GM12873 (cell line): ENCODE measurements at regions not wholly inside any gene's neighbourhood (a gene's known extent, or its start where the extent isn't known, plus 50 kb on each side); places are given as distances from the start of the nearest gene placed in this dataset.

Experiments used
- TF ChIP-seq, protein P1 (sequence below): IDR thresholded peaks from 2 replicates; pipeline ENCODE4 v1.5.1; 2012; ENCODE audit warnings: low read depth, mild to moderate bottlenecking, moderate library complexity, low read length, control low read depth; ENCODE audit not compliant: insufficient read depth; ENCODE audit errors: missing control alignments

DNA sequence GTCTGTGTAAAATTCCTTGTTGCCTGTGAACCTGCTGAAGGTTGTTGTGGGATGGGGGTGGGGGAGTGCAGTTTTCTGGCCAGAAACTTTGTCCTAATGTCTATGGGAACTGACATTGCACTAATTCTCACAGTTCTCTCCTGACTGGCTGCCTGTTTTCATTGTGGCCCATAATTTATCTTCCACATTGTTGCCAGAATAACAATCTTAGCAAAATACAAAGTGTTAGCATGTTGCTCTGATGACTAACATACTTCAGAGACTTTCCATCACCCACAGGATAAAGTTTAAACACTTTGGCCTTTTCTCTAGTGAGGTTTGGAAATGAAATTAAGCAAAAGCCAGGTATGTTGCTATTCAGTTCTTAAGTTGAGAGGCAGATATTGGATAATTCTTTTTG is 81.4 kb upstream of the TBC1D5 start:
- TF ChIP-seq, protein P1, sequence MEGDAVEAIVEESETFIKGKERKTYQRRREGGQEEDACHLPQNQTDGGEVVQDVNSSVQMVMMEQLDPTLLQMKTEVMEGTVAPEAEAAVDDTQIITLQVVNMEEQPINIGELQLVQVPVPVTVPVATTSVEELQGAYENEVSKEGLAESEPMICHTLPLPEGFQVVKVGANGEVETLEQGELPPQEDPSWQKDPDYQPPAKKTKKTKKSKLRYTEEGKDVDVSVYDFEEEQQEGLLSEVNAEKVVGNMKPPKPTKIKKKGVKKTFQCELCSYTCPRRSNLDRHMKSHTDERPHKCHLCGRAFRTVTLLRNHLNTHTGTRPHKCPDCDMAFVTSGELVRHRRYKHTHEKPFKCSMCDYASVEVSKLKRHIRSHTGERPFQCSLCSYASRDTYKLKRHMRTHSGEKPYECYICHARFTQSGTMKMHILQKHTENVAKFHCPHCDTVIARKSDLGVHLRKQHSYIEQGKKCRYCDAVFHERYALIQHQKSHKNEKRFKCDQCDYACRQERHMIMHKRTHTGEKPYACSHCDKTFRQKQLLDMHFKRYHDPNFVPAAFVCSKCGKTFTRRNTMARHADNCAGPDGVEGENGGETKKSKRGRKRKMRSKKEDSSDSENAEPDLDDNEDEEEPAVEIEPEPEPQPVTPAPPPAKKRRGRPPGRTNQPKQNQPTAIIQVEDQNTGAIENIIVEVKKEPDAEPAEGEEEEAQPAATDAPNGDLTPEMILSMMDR = no peak

DNA sequence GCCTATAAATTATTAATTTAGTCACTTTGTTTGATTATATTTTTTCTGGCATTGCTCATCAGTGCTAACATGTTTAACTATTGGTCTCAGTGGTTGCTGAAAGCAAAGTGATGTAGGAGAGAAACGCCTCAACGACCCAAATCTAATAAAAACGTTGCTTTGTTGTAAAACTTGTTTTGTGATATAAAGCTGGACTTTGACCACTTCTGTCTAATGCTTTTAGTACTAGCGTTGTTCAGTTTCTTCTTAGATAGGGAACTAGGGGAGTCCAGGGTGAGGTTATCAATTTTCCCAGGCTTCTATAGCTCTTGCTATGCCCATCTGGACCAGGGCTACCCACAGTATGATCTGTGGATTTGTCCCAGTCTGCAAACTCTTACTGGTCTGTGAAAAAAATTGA is 80.6 kb upstream of the TBC1D5 start:
- TF ChIP-seq, protein P1 = no peak

DNA sequence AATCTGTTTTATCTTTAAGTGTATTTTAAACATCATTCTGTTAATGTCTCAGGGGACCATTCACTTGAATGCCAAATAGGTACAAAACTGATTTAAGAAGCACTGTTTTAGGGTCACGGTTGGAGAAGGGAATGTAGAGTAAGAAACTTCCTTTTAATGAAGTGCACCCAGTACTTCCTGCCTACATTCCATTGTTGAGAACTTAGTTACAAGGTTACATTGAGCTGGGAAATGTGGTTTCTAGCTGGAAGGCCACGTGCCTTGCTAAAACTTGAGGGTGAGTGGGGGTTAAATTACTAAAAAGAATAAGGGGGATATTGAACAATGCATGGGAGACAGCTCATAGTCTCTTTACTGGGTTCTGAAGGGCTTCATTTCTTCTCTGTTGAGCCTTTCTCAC is 78.3 kb upstream of the TBC1D5 start:
- TF ChIP-seq, protein P1 = no peak

DNA sequence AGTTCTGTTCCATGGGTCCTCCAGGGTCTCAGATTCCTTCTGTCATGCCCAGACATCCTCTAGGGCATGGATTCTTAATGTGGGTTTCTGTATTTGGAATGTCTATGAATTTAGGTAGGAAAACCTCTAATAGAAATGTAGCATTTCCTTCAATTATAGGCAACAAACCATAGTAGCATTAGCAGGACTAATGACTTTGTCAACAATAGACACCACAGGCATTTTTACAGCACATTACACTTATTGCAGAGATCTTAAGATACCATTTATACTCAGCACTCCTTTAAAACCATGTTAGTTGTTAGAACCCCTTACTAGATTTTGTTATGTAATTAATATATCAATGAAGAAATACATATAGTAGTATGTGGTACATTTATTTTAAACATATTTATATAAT is 77.8 kb upstream of the TBC1D5 start:
- TF ChIP-seq, protein P1 = no peak

DNA sequence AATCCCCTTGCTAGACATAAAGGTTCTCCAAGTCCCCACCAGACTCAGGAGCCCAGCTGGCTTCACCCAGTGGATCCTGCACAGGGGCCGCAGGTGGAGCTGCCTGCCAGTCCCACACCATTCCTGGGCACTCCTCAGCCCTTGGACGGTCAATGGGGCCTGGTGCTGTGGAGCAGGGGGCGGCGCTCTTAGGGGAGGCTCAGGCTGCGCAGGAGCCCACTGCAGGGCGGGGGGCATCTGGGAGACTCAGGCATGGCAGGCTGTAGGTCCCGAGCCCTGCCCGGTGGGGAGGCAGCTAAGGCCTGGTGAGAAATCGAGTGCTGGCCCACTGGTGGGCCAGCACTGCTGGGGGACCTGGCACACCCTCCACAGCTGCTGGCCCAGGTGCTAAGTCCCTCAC is 75.1 kb upstream of the TBC1D5 start:
- TF ChIP-seq, protein P1 = no peak

DNA sequence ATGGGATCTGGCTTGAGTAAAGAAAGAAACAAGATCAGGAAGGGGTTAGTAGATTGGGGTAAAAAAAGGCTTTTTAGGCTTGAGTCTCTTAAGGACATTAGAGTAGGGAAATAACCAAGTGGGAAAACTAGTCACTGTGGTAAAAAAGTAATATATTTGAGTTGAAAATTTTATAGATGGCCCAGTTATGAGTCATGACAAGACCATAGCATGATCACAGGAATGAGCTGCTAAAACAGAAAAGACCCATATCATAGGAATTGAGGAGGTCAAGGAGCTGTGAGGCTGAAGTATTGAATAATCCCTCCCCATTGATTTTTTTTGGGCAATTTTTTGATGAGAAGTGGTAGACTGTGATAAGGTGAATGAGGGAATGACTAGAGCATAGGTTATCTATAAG is 69.2 kb upstream of the TBC1D5 start:
- TF ChIP-seq, protein P1 = no peak

DNA sequence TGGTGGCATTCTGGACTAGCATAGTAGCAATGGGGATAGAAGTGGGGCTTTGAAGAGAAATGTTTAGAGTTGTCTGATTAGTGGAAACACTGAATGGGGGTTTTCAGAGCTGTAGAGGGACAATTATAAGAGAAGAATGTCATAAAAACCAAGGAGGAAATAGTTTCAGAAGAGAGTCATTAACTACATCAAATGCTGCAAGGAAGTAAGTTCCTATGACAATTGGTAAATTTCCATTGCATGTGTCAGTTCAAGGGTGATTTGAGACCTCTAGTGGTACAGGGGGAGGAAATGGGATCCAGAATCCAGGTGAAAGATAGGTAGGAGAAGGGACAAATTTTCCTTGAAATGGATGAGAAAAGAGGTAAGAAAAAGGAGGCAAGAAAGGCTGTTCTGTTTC is 68.3 kb upstream of the TBC1D5 start:
- TF ChIP-seq, protein P1 = no peak

DNA sequence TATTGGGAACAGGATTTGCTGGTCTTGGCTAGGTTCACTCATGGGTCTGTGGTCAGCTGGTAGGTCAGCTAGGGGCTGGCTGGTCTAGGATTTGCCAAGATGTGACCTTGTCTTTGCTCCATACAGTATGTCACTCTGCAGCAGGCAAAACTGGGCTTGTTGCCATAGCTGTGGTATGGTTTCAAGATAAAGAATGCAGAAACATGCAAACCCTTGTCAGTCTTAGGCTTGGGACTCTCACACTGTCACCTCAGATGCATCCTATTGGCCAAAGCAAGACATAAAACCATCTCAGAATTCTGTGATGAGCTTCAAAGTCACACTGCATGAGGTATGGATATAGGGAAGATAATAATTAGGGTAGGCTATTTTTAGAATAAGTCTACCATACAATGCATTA is 66.6 kb upstream of the TBC1D5 start:
- TF ChIP-seq, protein P1 = no peak
